ENCODE measurements at regions not wholly inside any gene's neighbourhood (a gene's known extent, or its start where the extent isn't known, plus 50 kb on each side); places are given as distances from the start of the nearest gene placed in this dataset.

DNA sequence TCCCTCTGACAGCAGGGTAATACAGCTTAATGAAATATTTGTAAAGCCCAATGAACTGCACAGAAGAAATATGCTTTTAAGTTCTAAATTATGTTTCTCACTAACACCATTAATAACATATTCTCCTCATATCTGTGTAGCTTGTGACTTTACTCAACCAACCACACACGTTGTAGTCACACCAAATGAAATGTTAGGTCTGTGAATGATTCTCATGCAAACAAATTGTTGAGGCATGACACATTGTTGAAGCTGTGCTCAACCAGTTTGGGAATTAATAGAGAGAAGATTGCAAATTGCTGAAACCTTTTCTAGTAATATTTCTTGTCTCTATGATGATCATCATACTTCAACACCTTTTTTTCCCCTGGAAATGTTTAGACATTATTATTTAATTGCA is 645.9 kb downstream of the PCDH7 start:
- ATAC-seq = no peak
- TF ChIP-seq TOX (CRISPR knock-in tag; IDR thresholded peaks at IDR 0.05; ENCODE audit: borderline replicate concordance) = no peak
- TF ChIP-seq ARNTL (CRISPR knock-in tag; IDR thresholded peaks at IDR 0.05; ENCODE audit: borderline replicate concordance, low read depth) = no peak
- TF ChIP-seq, protein P1, sequence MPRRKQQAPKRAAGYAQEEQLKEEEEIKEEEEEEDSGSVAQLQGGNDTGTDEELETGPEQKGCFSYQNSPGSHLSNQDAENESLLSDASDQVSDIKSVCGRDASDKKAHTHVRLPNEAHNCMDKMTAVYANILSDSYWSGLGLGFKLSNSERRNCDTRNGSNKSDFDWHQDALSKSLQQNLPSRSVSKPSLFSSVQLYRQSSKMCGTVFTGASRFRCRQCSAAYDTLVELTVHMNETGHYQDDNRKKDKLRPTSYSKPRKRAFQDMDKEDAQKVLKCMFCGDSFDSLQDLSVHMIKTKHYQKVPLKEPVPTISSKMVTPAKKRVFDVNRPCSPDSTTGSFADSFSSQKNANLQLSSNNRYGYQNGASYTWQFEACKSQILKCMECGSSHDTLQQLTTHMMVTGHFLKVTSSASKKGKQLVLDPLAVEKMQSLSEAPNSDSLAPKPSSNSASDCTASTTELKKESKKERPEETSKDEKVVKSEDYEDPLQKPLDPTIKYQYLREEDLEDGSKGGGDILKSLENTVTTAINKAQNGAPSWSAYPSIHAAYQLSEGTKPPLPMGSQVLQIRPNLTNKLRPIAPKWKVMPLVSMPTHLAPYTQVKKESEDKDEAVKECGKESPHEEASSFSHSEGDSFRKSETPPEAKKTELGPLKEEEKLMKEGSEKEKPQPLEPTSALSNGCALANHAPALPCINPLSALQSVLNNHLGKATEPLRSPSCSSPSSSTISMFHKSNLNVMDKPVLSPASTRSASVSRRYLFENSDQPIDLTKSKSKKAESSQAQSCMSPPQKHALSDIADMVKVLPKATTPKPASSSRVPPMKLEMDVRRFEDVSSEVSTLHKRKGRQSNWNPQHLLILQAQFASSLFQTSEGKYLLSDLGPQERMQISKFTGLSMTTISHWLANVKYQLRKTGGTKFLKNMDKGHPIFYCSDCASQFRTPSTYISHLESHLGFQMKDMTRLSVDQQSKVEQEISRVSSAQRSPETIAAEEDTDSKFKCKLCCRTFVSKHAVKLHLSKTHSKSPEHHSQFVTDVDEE (CRISPR knock-in tag; IDR thresholded peaks at IDR 0.05) = no peak
- TF ChIP-seq, protein P2, sequence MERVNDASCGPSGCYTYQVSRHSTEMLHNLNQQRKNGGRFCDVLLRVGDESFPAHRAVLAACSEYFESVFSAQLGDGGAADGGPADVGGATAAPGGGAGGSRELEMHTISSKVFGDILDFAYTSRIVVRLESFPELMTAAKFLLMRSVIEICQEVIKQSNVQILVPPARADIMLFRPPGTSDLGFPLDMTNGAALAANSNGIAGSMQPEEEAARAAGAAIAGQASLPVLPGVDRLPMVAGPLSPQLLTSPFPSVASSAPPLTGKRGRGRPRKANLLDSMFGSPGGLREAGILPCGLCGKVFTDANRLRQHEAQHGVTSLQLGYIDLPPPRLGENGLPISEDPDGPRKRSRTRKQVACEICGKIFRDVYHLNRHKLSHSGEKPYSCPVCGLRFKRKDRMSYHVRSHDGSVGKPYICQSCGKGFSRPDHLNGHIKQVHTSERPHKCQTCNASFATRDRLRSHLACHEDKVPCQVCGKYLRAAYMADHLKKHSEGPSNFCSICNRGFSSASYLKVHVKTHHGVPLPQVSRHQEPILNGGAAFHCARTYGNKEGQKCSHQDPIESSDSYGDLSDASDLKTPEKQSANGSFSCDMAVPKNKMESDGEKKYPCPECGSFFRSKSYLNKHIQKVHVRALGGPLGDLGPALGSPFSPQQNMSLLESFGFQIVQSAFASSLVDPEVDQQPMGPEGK (CRISPR knock-in tag; IDR thresholded peaks at IDR 0.05; ENCODE audit: borderline replicate concordance) = no peak

DNA sequence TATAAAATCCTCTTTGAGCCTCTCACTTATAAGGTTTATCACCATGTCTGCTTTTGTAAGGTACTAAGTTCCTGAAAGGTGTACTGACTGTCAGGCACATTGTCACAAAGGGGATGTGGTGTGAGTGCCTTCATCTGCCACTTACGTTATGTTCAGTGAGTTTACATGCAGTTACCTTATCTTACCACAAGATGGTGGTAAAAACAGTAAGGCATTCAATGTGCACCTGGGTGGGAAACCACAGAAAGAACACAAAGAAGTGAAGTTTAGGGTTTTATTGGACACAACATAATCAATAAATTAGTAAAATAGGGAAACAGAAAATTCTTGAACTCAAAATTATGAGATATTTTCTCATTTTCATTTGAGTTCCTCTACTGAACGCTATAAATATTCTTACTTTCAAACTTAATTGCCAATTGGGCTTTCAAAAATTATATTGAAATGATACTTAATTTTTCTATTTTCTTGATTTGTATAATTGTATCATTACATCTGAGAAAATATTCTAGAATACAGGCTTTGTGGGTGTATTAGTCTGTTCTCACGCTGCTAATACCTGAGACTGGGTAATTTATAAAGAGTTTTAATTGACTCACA is 650.8 kb downstream of the PCDH7 start:
- no peak for TF ChIP-seq ZNF8 (CRISPR knock-in tag; IDR thresholded peaks at IDR 0.05)
- no peak for TF ChIP-seq ZNF565 (CRISPR knock-in tag; conservative IDR thresholded peaks at IDR 0.05; ENCODE audit: low read depth)
- TF ChIP-seq ZC3H10 (CRISPR knock-in tag; IDR thresholded peaks at IDR 0.05) = no peak
- TF ChIP-seq PPARA (CRISPR knock-in tag; IDR thresholded peaks at IDR 0.05; ENCODE audit: borderline replicate concordance) = no peak
- TF ChIP-seq SNAI2 (CRISPR knock-in tag; IDR thresholded peaks at IDR 0.05) = no peak
- TF ChIP-seq ARNTL (CRISPR knock-in tag; IDR thresholded peaks at IDR 0.05; ENCODE audit: borderline replicate concordance, low read depth) = no peak
- no peak for TF ChIP-seq CSDC2 (CRISPR knock-in tag; IDR thresholded peaks at IDR 0.05)
- TF ChIP-seq TOX (CRISPR knock-in tag; IDR thresholded peaks at IDR 0.05; ENCODE audit: borderline replicate concordance) = no peak
- TF ChIP-seq OSR1 (CRISPR knock-in tag; IDR thresholded peaks at IDR 0.05) = no peak
- no peak for TF ChIP-seq GLIS3 (CRISPR knock-in tag; IDR thresholded peaks at IDR 0.05)
- TF ChIP-seq, protein P1 (CRISPR knock-in tag; IDR thresholded peaks at IDR 0.05) = no peak
- TF ChIP-seq, protein P3, sequence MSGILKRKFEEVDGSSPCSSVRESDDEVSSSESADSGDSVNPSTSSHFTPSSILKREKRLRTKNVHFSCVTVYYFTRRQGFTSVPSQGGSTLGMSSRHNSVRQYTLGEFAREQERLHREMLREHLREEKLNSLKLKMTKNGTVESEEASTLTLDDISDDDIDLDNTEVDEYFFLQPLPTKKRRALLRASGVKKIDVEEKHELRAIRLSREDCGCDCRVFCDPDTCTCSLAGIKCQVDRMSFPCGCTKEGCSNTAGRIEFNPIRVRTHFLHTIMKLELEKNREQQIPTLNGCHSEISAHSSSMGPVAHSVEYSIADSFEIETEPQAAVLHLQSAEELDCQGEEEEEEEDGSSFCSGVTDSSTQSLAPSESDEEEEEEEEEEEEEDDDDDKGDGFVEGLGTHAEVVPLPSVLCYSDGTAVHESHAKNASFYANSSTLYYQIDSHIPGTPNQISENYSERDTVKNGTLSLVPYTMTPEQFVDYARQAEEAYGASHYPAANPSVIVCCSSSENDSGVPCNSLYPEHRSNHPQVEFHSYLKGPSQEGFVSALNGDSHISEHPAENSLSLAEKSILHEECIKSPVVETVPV (CRISPR knock-in tag; IDR thresholded peaks at IDR 0.05) = no peak
- no peak for TF ChIP-seq TCF4 (CRISPR knock-in tag; IDR thresholded peaks at IDR 0.05; ENCODE audit: borderline replicate concordance)
- TF ChIP-seq, protein P4, sequence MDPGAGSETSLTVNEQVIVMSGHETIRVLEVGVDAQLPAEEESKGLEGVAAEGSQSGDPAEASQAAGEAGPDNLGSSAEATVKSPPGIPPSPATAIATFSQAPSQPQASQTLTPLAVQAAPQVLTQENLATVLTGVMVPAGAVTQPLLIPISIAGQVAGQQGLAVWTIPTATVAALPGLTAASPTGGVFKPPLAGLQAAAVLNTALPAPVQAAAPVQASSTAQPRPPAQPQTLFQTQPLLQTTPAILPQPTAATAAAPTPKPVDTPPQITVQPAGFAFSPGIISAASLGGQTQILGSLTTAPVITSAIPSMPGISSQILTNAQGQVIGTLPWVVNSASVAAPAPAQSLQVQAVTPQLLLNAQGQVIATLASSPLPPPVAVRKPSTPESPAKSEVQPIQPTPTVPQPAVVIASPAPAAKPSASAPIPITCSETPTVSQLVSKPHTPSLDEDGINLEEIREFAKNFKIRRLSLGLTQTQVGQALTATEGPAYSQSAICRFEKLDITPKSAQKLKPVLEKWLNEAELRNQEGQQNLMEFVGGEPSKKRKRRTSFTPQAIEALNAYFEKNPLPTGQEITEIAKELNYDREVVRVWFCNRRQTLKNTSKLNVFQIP (CRISPR knock-in tag; IDR thresholded peaks at IDR 0.05; ENCODE audit: borderline replicate concordance, low read depth) = no peak
- no peak for TF ChIP-seq ZNF70 (CRISPR knock-in tag; IDR thresholded peaks at IDR 0.05)
- no peak for TF ChIP-seq ZFP3 (CRISPR knock-in tag; IDR thresholded peaks at IDR 0.05)
- TF ChIP-seq, protein P2 (CRISPR knock-in tag; IDR thresholded peaks at IDR 0.05; ENCODE audit: borderline replicate concordance) = no peak
- no peak for TF ChIP-seq BACH2 (CRISPR knock-in tag; IDR thresholded peaks at IDR 0.05; ENCODE audit: borderline replicate concordance)
- no peak for TF ChIP-seq ESRRG (CRISPR knock-in tag; IDR thresholded peaks at IDR 0.05)
- ATAC-seq = peak; percentile 62; the same call in 2 of the 3 replicates

All from SK-N-SH treated with all-trans-retinoic acid at 6 μM for 48 hours (cell line).